HepG2 (cell line): ENCODE measurements at regions not wholly inside any gene's neighbourhood (a gene's known extent, or its start where the extent isn't known, plus 50 kb on each side); places are given as distances from the start of the nearest gene placed in this dataset.

Experiments
- HCFC1 ChIP-seq: fragments of 150-350 bp; IDR thresholded peaks from 2 replicates; pipeline ENCODE4 v1.6.1; 2014; ENCODE audit warnings: low read depth, low read length
- MAZ ChIP-seq, 2 experiments: sonication (generic) in 1 of 2; formaldehyde crosslinking in 1 of 2; IDR thresholded peaks; 2 replicates each; pipeline versions ENCODE4 v1.5.0 to v1.6.1; 2012 to 2020; ENCODE audit warnings: low read depth in 2 of 2, mild to moderate bottlenecking in 2 of 2, borderline replicate concordance in 1 of 2, improper control_type of control experiment in 1 of 2, low read length in 1 of 2, missing genetic modification reagents in 1 of 2, moderate library complexity in 1 of 2
- SATB2 ChIP-seq: sonication (generic); formaldehyde crosslinking; IDR thresholded peaks from 2 replicates; pipeline ENCODE4 v1.5.0; 2020; ENCODE audit warnings: missing genetic modification reagents
- SRY ChIP-seq: sonication (generic); formaldehyde crosslinking; IDR thresholded peaks from 2 replicates; pipeline ENCODE4 v1.8.0; 2022; ENCODE audit warnings: mild to moderate bottlenecking, missing genetic modification reagents
- ZNF530 ChIP-seq: sonication (generic); formaldehyde crosslinking; IDR thresholded peaks from 2 replicates; pipeline ENCODE4 v1.5.0; 2020; ENCODE audit warnings: low read depth, mild to moderate bottlenecking, missing genetic modification reagents
- TF ChIP-seq, protein P1 (sequence below): sonication (generic); formaldehyde crosslinking; IDR thresholded peaks from 2 replicates; pipeline ENCODE4 v1.5.0; 2020; ENCODE audit warnings: mild to moderate bottlenecking, missing genetic modification reagents, moderate library complexity
- TF ChIP-seq, protein P2 (sequence below): IDR thresholded peaks from 2 replicates; pipeline ENCODE4 v1.6.1; 2012; ENCODE audit warnings: inconsistent platforms

DNA sequence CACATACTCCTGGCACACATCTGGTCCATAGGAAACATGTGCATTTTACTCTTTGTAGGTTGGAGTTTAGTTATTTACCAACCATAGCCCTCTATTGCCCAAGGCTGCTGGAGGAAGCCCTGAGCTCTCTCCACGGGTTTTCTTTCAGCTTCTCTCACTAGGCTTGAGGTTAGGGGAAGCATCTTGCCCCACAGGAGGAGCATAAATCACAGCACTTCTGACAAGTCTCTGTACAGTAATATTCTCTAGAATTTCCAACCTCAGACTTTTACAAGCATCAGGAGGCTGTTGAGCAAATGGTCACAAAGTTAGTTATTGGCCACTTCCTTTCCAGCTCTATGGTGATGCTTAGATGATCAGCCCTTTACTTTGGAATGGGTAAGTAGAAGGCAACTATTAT, 122.9 kb upstream of the GLI3 start:
- TF ChIP-seq ZNF530 (CRISPR knock-in tag) (no peak), MAZ (IDR thresholded peaks at IDR 0.05; ENCODE audit: borderline replicate concordance, low read depth, low read length) (no peak), MAZ (CRISPR knock-in tag; IDR thresholded peaks at IDR 0.05; ENCODE audit: low read depth) (no peak), HCFC1 (no peak), SATB2 (CRISPR knock-in tag) (no peak), SRY (CRISPR knock-in tag) (no peak)
- TF ChIP-seq, protein P1, sequence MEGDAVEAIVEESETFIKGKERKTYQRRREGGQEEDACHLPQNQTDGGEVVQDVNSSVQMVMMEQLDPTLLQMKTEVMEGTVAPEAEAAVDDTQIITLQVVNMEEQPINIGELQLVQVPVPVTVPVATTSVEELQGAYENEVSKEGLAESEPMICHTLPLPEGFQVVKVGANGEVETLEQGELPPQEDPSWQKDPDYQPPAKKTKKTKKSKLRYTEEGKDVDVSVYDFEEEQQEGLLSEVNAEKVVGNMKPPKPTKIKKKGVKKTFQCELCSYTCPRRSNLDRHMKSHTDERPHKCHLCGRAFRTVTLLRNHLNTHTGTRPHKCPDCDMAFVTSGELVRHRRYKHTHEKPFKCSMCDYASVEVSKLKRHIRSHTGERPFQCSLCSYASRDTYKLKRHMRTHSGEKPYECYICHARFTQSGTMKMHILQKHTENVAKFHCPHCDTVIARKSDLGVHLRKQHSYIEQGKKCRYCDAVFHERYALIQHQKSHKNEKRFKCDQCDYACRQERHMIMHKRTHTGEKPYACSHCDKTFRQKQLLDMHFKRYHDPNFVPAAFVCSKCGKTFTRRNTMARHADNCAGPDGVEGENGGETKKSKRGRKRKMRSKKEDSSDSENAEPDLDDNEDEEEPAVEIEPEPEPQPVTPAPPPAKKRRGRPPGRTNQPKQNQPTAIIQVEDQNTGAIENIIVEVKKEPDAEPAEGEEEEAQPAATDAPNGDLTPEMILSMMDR (CRISPR knock-in tag) = no peak
- TF ChIP-seq, protein P2, sequence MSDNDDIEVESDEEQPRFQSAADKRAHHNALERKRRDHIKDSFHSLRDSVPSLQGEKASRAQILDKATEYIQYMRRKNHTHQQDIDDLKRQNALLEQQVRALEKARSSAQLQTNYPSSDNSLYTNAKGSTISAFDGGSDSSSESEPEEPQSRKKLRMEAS = no peak
